NT2/D1 (cell line): ENCODE measurements at regions not wholly inside any gene's neighbourhood (a gene's known extent, or its start where the extent isn't known, plus 50 kb on each side); places are given as distances from the start of the nearest gene placed in this dataset.
"Not testable (repeated sequence)": the region's sequence is repeated elsewhere in the genome, so short reads cannot be mapped to it uniquely, and the experiment has no call there.

Source experiments
- DNase-seq: peaks from one replicate; pipeline ENCODE4 v3.0.0-alpha.2; 2011; ENCODE audit warnings: low read depth, low spot score
- H3K27me3 ChIP-seq: 2 replicates; pipeline ENCODE4 v1.6.0; 2011; ENCODE audit warnings: mild to moderate bottlenecking; ENCODE audit not compliant: insufficient read length, insufficient read depth
- H3K36me3 ChIP-seq: 2 replicates; pipeline ENCODE4 v1.6.1; 2011; ENCODE audit warnings: mild to moderate bottlenecking, low read length, mixed read lengths; ENCODE audit not compliant: insufficient read depth, insufficient read length
- H3K4me1 ChIP-seq: 2 replicates; pipeline ENCODE4 v1.5.1; 2011; ENCODE audit not compliant: insufficient read depth, insufficient read length
- H3K4me3 ChIP-seq: 2 replicates; pipeline ENCODE4 v1.5.1; 2011; ENCODE audit warnings: low read depth; ENCODE audit not compliant: insufficient read length
- H3K9ac ChIP-seq: 2 replicates; pipeline ENCODE4 v1.6.0; 2011; ENCODE audit warnings: low read depth; ENCODE audit not compliant: insufficient read length
- H3K9me3 ChIP-seq: 2 replicates; pipeline ENCODE4 v1.5.1; 2011; ENCODE audit warnings: mild to moderate bottlenecking, low read length; ENCODE audit not compliant: insufficient read depth
- SUZ12 ChIP-seq: IDR thresholded peaks from 2 replicates; pipeline ENCODE4 v1.6.1; 2011; ENCODE audit not compliant: insufficient read length, insufficient read depth; ENCODE audit errors: extremely low read depth
- YY1 ChIP-seq: IDR thresholded peaks from 2 replicates; pipeline ENCODE4 v1.6.1; 2011; ENCODE audit not compliant: insufficient read length, insufficient read depth
- ZNF274 ChIP-seq: IDR thresholded peaks from 2 replicates; pipeline ENCODE4 v1.6.1; 2011; ENCODE audit warnings: mild to moderate bottlenecking, low read depth, low read length

- Histone ChIP-seq H3K9ac (no peak overlapping the region), H3K4me3 (no peak overlapping the region), H3K36me3 (no peaks in the 10 kb centered on the region), H3K4me1 (no peaks in the 10 kb centered on the region), H3K27me3 (no peaks in the 10 kb centered on the region), H3K9me3 (no peaks in the 10 kb centered on the region)
- TF ChIP-seq YY1 (no peak), ZNF274 (no peak), SUZ12 (no peak)
- DNase-seq, result no peak
Observed at GRCh38 chr4:60450054-60450453, 750.1 kb upstream of the ADGRL3 start.

- no peaks in the 10 kb centered on the region for H3K36me3 ChIP-seq
- TF ChIP-seq SUZ12 (no peak), YY1 (no peak), ZNF274 (no peak)
- no peak for DNase-seq
- H3K9ac ChIP-seq, result no peak overlapping the region
- H3K27me3 ChIP-seq, result no peaks in the 10 kb centered on the region
- H3K4me3 ChIP-seq, result no peak overlapping the region
- no peaks in the 10 kb centered on the region for H3K4me1 ChIP-seq
- H3K9me3 ChIP-seq, result no peaks in the 10 kb centered on the region
Observed at GRCh38 chr4:60452266-60452665, 747.9 kb upstream of the ADGRL3 start.

- TF ChIP-seq ZNF274 (no peak), YY1 (no peak), SUZ12 (no peak)
- Histone ChIP-seq H3K9me3 (no peaks in the 10 kb centered on the region), H3K4me3 (no peak overlapping the region), H3K9ac (no peak overlapping the region), H3K27me3 (no peaks in the 10 kb centered on the region), H3K36me3 (no peaks in the 10 kb centered on the region), H3K4me1 (no peaks in the 10 kb centered on the region)
- no peak for DNase-seq
Observed at GRCh38 chr4:60455380-60455779, 744.7 kb upstream of the ADGRL3 start.

- no peaks in the 10 kb centered on the region for H3K4me1 ChIP-seq
Observed at GRCh38 chr4:60461551-60461950, 738.6 kb upstream of the ADGRL3 start.

GRCh38 chr4:60463857-60464502, 736.1 kb upstream of the ADGRL3 start:
- TF ChIP-seq SUZ12 (no peak), YY1 (no peak), ZNF274 (no peak)
- Histone ChIP-seq H3K4me3 (no peak overlapping the region), H3K9ac (no peak overlapping the region), H3K36me3 (no peaks in the 10 kb centered on the region), H3K9me3 (no peaks in the 10 kb centered on the region), H3K4me1 (no peaks in the 10 kb centered on the region), H3K27me3 (no peaks in the 10 kb centered on the region)
- DNase-seq, result no peak

More at GRCh38 chr4:60461551-60461950, 738.6 kb upstream of the ADGRL3 start:
- no peak overlapping the region for H3K4me3 ChIP-seq
- no peak overlapping the region for H3K9ac ChIP-seq
- DNase-seq, result no peak
- no peaks in the 10 kb centered on the region for H3K27me3 ChIP-seq
- H3K9me3 ChIP-seq, result no peaks in the 10 kb centered on the region
- TF ChIP-seq SUZ12, result no peak
- no peak for TF ChIP-seq ZNF274
- no peak for TF ChIP-seq YY1
- no peaks in the 10 kb centered on the region for H3K36me3 ChIP-seq

- no peak overlapping the region for H3K4me3 ChIP-seq
- no peaks in the 10 kb centered on the region for H3K36me3 ChIP-seq
- DNase-seq, result no peak
- TF ChIP-seq SUZ12 (no peak), YY1 (no peak), ZNF274 (no peak)
- H3K9me3 ChIP-seq, result no peaks in the 10 kb centered on the region
- no peak overlapping the region for H3K9ac ChIP-seq
- H3K4me1 ChIP-seq, result no peaks in the 10 kb centered on the region
- no peaks in the 10 kb centered on the region for H3K27me3 ChIP-seq
Observed at GRCh38 chr4:60482921-60483351, 717.2 kb upstream of the ADGRL3 start.

- no peak overlapping the region for H3K4me3 ChIP-seq
- no peak for DNase-seq
- H3K27me3 ChIP-seq, result no peaks in the 10 kb centered on the region
- H3K9me3 ChIP-seq, result no peaks in the 10 kb centered on the region
- H3K9ac ChIP-seq, result no peak overlapping the region
- TF ChIP-seq YY1 (no peak), SUZ12 (no peak), ZNF274 (no peak)
- no peaks in the 10 kb centered on the region for H3K4me1 ChIP-seq
- no peaks in the 10 kb centered on the region for H3K36me3 ChIP-seq
Observed at GRCh38 chr4:60485276-60485675, 714.9 kb upstream of the ADGRL3 start.

- H3K4me3 ChIP-seq, H3K36me3 ChIP-seq, DNase-seq, H3K4me1 ChIP-seq, H3K27me3 ChIP-seq, H3K9ac ChIP-seq, H3K9me3 ChIP-seq: not testable (repeated sequence)
Observed at GRCh38 chr4:60487118-60487761, 712.9 kb upstream of the ADGRL3 start.
